ENCODE measurements at regions not wholly inside any gene's neighbourhood (a gene's known extent, or its start where the extent isn't known, plus 50 kb on each side); places are given as distances from the start of the nearest gene placed in this dataset.

- no peaks in the 10 kb centered on the region for H3K9me3 Mint-ChIP-seq
- H3K4me3 Mint-ChIP-seq, result no peak overlapping the region
- H3K36me3 Mint-ChIP-seq (ENCODE audit: low read depth), result no peaks in the 10 kb centered on the region
- no peak overlapping the region for H3K27ac Mint-ChIP-seq
- peaks cover 4% of the 10 kb centered on the region for H3K27me3 Mint-ChIP-seq
- H3K4me1 Mint-ChIP-seq, result peaks cover 3% of the 10 kb centered on the region
- DNase-seq, result no peak
- ChIA-PET CTCF (no interaction called here), POLR2A (no interaction called here)
Observed at GRCh38 chr3:64464955-64465354, 222.8 kb downstream of the ADAMTS9 start.

- no peak for DNase-seq
- ChIA-PET POLR2A (no interaction called here), CTCF (interaction anchor here (1.1 to 2.4 kb wide), 6 partner anchors 9 to 434 kb away, joined by 3 to 8 read pairs (median 4); no protein-coding TSS in a partner anchor)
- no peaks in the 10 kb centered on the region for H3K9me3 Mint-ChIP-seq
- no peak overlapping the region for H3K4me3 Mint-ChIP-seq
- H3K4me1 Mint-ChIP-seq, result peaks cover 3% of the 10 kb centered on the region
- no peaks in the 10 kb centered on the region for H3K36me3 Mint-ChIP-seq (ENCODE audit: low read depth)
- no peak overlapping the region for H3K27ac Mint-ChIP-seq
- H3K27me3 Mint-ChIP-seq, result peaks cover 4% of the 10 kb centered on the region
Observed at GRCh38 chr3:64463981-64464380, 223.8 kb downstream of the ADAMTS9 start.

- peaks cover 1% of the 10 kb centered on the region for H3K27me3 Mint-ChIP-seq
- no peak overlapping the region for H3K27ac Mint-ChIP-seq
- CTCF ChIA-PET, result interaction anchor here (0.8 to 2.4 kb wide), 4 partner anchors 10 to 432 kb away, joined by 3 to 8 read pairs (median 5); no protein-coding TSS in a partner anchor
- H3K36me3 Mint-ChIP-seq (ENCODE audit: low read depth), result no peaks in the 10 kb centered on the region
- H3K4me3 Mint-ChIP-seq, result no peak overlapping the region
- peaks cover 3% of the 10 kb centered on the region for H3K4me1 Mint-ChIP-seq
- DNase-seq, result no peak
- H3K9me3 Mint-ChIP-seq, result no peaks in the 10 kb centered on the region
- POLR2A ChIA-PET, result no interaction called here
Observed at GRCh38 chr3:64462203-64462602, 225.6 kb downstream of the ADAMTS9 start.

- H3K9me3 Mint-ChIP-seq, result no peaks in the 10 kb centered on the region
- ChIA-PET CTCF (no interaction called here), POLR2A (no interaction called here)
- peaks cover 1% of the 10 kb centered on the region for H3K27me3 Mint-ChIP-seq
- H3K27ac Mint-ChIP-seq, result no peak overlapping the region
- no peaks in the 10 kb centered on the region for H3K36me3 Mint-ChIP-seq (ENCODE audit: low read depth)
- no peak overlapping the region for H3K4me3 Mint-ChIP-seq
- H3K4me1 Mint-ChIP-seq, result peaks cover 3% of the 10 kb centered on the region
- DNase-seq, result no peak
Observed at GRCh38 chr3:64460877-64461276, 226.9 kb downstream of the ADAMTS9 start.

GRCh38 chr3:64460141-64460730 lies 227.6 kb downstream of the ADAMTS9 start:
- Mint-ChIP-seq H3K27ac (no peak overlapping the region), H3K27me3 (peaks cover 4% of the 10 kb centered on the region), H3K9me3 (no peaks in the 10 kb centered on the region), H3K4me1 (peaks cover 3% of the 10 kb centered on the region), H3K4me3 (no peak overlapping the region), H3K36me3 (ENCODE audit: low read depth) (no peaks in the 10 kb centered on the region)
- POLR2A ChIA-PET, result no interaction called here
- CTCF ChIA-PET, result no interaction called here
- DNase-seq, result no peak

- CTCF ChIA-PET, result no interaction called here
- no peak overlapping the region for H3K27ac Mint-ChIP-seq
- no peaks in the 10 kb centered on the region for H3K9me3 Mint-ChIP-seq
- no peak overlapping the region for H3K4me3 Mint-ChIP-seq
- H3K4me1 Mint-ChIP-seq, result peaks cover 3% of the 10 kb centered on the region
- H3K36me3 Mint-ChIP-seq (ENCODE audit: low read depth), result no peaks in the 10 kb centered on the region
- no peak for DNase-seq
- POLR2A ChIA-PET, result no interaction called here
- H3K27me3 Mint-ChIP-seq, result peaks cover 3% of the 10 kb centered on the region
Observed at GRCh38 chr3:64459711-64460110, 228.1 kb downstream of the ADAMTS9 start.

GRCh38 chr3:64457811-64458210 lies 230.0 kb downstream of the ADAMTS9 start:
- CTCF ChIA-PET, result no interaction called here
- peaks cover 5% of the 10 kb centered on the region for H3K27me3 Mint-ChIP-seq
- DNase-seq, result no peak
- no peak overlapping the region for H3K4me3 Mint-ChIP-seq
- H3K9me3 Mint-ChIP-seq, result no peaks in the 10 kb centered on the region
- H3K36me3 Mint-ChIP-seq (ENCODE audit: low read depth), result no peaks in the 10 kb centered on the region
- no peak overlapping the region for H3K27ac Mint-ChIP-seq
- POLR2A ChIA-PET, result no interaction called here
- peaks cover 5% of the 10 kb centered on the region for H3K4me1 Mint-ChIP-seq

GRCh38 chr3:64456674-64457073 lies 231.1 kb downstream of the ADAMTS9 start:
- Mint-ChIP-seq H3K9me3 (no peaks in the 10 kb centered on the region), H3K27ac (no peak overlapping the region), H3K4me3 (no peak overlapping the region), H3K4me1 (peaks cover 2% of the 10 kb centered on the region), H3K27me3 (peaks cover 5% of the 10 kb centered on the region), H3K36me3 (ENCODE audit: low read depth) (no peaks in the 10 kb centered on the region)
- POLR2A ChIA-PET, result no interaction called here
- DNase-seq, result no peak
- CTCF ChIA-PET, result no interaction called here

GRCh38 chr3:64455351-64455750 lies 230.1 kb upstream of the PRICKLE2 start:
- ChIA-PET POLR2A (no interaction called here), CTCF (no interaction called here)
- no peak for DNase-seq
- H3K4me1 Mint-ChIP-seq, result peaks cover 2% of the 10 kb centered on the region
- H3K36me3 Mint-ChIP-seq (ENCODE audit: low read depth), result no peaks in the 10 kb centered on the region
- H3K9me3 Mint-ChIP-seq, result no peaks in the 10 kb centered on the region
- no peak overlapping the region for H3K4me3 Mint-ChIP-seq
- no peak overlapping the region for H3K27ac Mint-ChIP-seq
- H3K27me3 Mint-ChIP-seq, result peaks cover 8% of the 10 kb centered on the region

GRCh38 chr3:64454768-64455167 lies 229.5 kb upstream of the PRICKLE2 start:
- Mint-ChIP-seq H3K36me3 (ENCODE audit: low read depth) (no peaks in the 10 kb centered on the region), H3K4me1 (peaks cover 2% of the 10 kb centered on the region), H3K27ac (no peak overlapping the region), H3K27me3 (peaks cover 8% of the 10 kb centered on the region), H3K4me3 (no peak overlapping the region), H3K9me3 (no peaks in the 10 kb centered on the region)
- POLR2A ChIA-PET, result no interaction called here
- CTCF ChIA-PET, result no interaction called here
- DNase-seq, result no peak

GRCh38 chr3:64454179-64454578 lies 228.9 kb upstream of the PRICKLE2 start:
- no peaks in the 10 kb centered on the region for H3K9me3 Mint-ChIP-seq
- H3K4me3 Mint-ChIP-seq, result no peak overlapping the region
- H3K27me3 Mint-ChIP-seq, result peaks cover 8% of the 10 kb centered on the region
- POLR2A ChIA-PET, result no interaction called here
- no peaks in the 10 kb centered on the region for H3K36me3 Mint-ChIP-seq (ENCODE audit: low read depth)
- no peak overlapping the region for H3K27ac Mint-ChIP-seq
- CTCF ChIA-PET, result no interaction called here
- H3K4me1 Mint-ChIP-seq, result peaks cover 2% of the 10 kb centered on the region
- DNase-seq, result no peak

GRCh38 chr3:64451283-64452012 lies 226.2 kb upstream of the PRICKLE2 start:
- peaks cover 2% of the 10 kb centered on the region for H3K4me1 Mint-ChIP-seq
- no peak overlapping the region for H3K4me3 Mint-ChIP-seq
- no peaks in the 10 kb centered on the region for H3K9me3 Mint-ChIP-seq
- ChIA-PET CTCF (interaction anchor here (0.7 to 1.6 kb wide), 2 partner anchors 11 to 32 kb away, joined by 3 to 5 read pairs; no protein-coding TSS in a partner anchor), POLR2A (no interaction called here)
- DNase-seq, result no peak
- no peaks in the 10 kb centered on the region for H3K36me3 Mint-ChIP-seq (ENCODE audit: low read depth)
- H3K27me3 Mint-ChIP-seq, result peaks cover 16% of the 10 kb centered on the region
- H3K27ac Mint-ChIP-seq, result no peak overlapping the region

GRCh38 chr3:64450396-64450956 lies 225.2 kb upstream of the PRICKLE2 start:
- no peaks in the 10 kb centered on the region for H3K36me3 Mint-ChIP-seq (ENCODE audit: low read depth)
- ChIA-PET CTCF (no interaction called here), POLR2A (no interaction called here)
- no peak overlapping the region for H3K27ac Mint-ChIP-seq
- H3K27me3 Mint-ChIP-seq, result peaks cover 21% of the 10 kb centered on the region
- no peaks in the 10 kb centered on the region for H3K9me3 Mint-ChIP-seq
- no peak for DNase-seq
- H3K4me3 Mint-ChIP-seq, result no peak overlapping the region
- H3K4me1 Mint-ChIP-seq, result peaks cover 2% of the 10 kb centered on the region

- Mint-ChIP-seq H3K27ac (no peak overlapping the region), H3K9me3 (no peaks in the 10 kb centered on the region), H3K27me3 (peaks cover 29% of the 10 kb centered on the region), H3K4me3 (no peak overlapping the region), H3K36me3 (ENCODE audit: low read depth) (no peaks in the 10 kb centered on the region), H3K4me1 (no peaks in the 10 kb centered on the region)
- ChIA-PET POLR2A (interaction anchor here (0.9 kb wide), 1 partner anchor 80 kb away, joined by 3 read pairs; no protein-coding TSS in a partner anchor), CTCF (interaction anchor here (0.6 kb wide), 1 partner anchor 9 kb away, joined by 3 read pairs; no protein-coding TSS in a partner anchor)
- no peak for DNase-seq
Observed at GRCh38 chr3:64449026-64449425, 223.8 kb upstream of the PRICKLE2 start.

Data from activated CD4-positive, alpha-beta memory T cell treated with anti-CD3 and anti-CD28 coated beads, Interleukin-2, amount 10 ng/mL, durations not matched to agents 7 days and 5 days (primary cell).